RWPE2 (cell line): ENCODE measurements at regions not wholly inside any gene's neighbourhood (a gene's known extent, or its start where the extent isn't known, plus 50 kb on each side); places are given as distances from the start of the nearest gene placed in this dataset.

ENCODE experiments used
- ATAC-seq: fragments of 200-7000 bp; cut with Tn5 transposase; 3 replicates; pipeline ENCODE4 v1.9.1; 2021; ENCODE audit warnings: low read depth
- DNase-seq: peaks from one replicate; pipeline ENCODE4 v3.0.0-alpha.2; 2020; ENCODE audit warnings: low spot score
- H3K27ac ChIP-seq: fragments of 450-650 bp; 2 replicates; pipeline ENCODE4 v1.5.1; 2017; ENCODE audit warnings: mild to moderate bottlenecking; ENCODE audit not compliant: poor library complexity, severe bottlenecking
- H3K27me3 ChIP-seq: fragments of 250-450 bp; sonication (Bioruptor Pico); 2 replicates; pipeline ENCODE4 v1.5.1; 2021; ENCODE audit warnings: mild to moderate bottlenecking, moderate library complexity; ENCODE audit not compliant: insufficient read depth, poor library complexity, severe bottlenecking
- H3K36me3 ChIP-seq: fragments of 250-450 bp; sonication (Bioruptor Pico); 2 replicates; pipeline ENCODE4 v1.5.1; 2020; ENCODE audit warnings: low read depth, mild to moderate bottlenecking, moderate library complexity
- H3K4me1 ChIP-seq: fragments of 250-450 bp; sonication (Bioruptor Pico); 2 replicates; pipeline ENCODE4 v1.5.1; 2021; ENCODE audit warnings: mild to moderate bottlenecking, moderate library complexity; ENCODE audit not compliant: insufficient read depth, poor library complexity, severe bottlenecking
- H3K4me3 ChIP-seq: fragments of 250-450 bp; sonication (Bioruptor Pico); 2 replicates; pipeline ENCODE4 v1.5.1; 2021; ENCODE audit warnings: mild to moderate bottlenecking, moderate library complexity; ENCODE audit not compliant: severe bottlenecking
- H3K9me3 ChIP-seq: fragments of 250-450 bp; sonication (Bioruptor Pico); 2 replicates; pipeline ENCODE4 v1.5.1; 2021; ENCODE audit warnings: mild to moderate bottlenecking, moderate library complexity; ENCODE audit not compliant: severe bottlenecking
- CTCF ChIP-seq: fragments of 450-650 bp; IDR thresholded peaks from one replicate; pipeline ENCODE4 v1.5.1; 2017; ENCODE audit warnings: mild to moderate bottlenecking, moderate library complexity; ENCODE audit not compliant: poor library complexity, severe bottlenecking

- Histone ChIP-seq H3K4me3 (no peak overlapping the region), H3K27ac (peak overlapping the region; percentile 66), H3K9me3 (no peaks in the 10 kb centered on the region), H3K27me3 (no peaks in the 10 kb centered on the region), H3K4me1 (peaks cover 16% of the 10 kb centered on the region), H3K36me3 (no peaks in the 10 kb centered on the region)
- DNase-seq: no peak
- TF ChIP-seq CTCF: no peak
- peak; percentile 92 for ATAC-seq
Observed at GRCh38 chr2:150681120-150681804, 193.8 kb upstream of the RND3 start.

- Histone ChIP-seq H3K9me3 (no peaks in the 10 kb centered on the region), H3K4me3 (no peak overlapping the region), H3K4me1 (peaks cover 13% of the 10 kb centered on the region), H3K27me3 (no peaks in the 10 kb centered on the region), H3K27ac (no peak overlapping the region), H3K36me3 (no peaks in the 10 kb centered on the region)
- no peak for TF ChIP-seq CTCF
- ATAC-seq (no peak), DNase-seq (no peak)
Observed at GRCh38 chr2:150679456-150680120, 192.1 kb upstream of the RND3 start.

GRCh38 chr2:150677551-150677950 is 190.1 kb upstream of the RND3 start:
- no peaks in the 10 kb centered on the region for H3K27me3 ChIP-seq
- H3K9me3 ChIP-seq: no peaks in the 10 kb centered on the region
- no peak for ATAC-seq
- H3K36me3 ChIP-seq: no peaks in the 10 kb centered on the region
- H3K4me1 ChIP-seq: peaks cover 13% of the 10 kb centered on the region
- no peak overlapping the region for H3K27ac ChIP-seq
- no peak overlapping the region for H3K4me3 ChIP-seq
- no peak for TF ChIP-seq CTCF
- DNase-seq: no peak

GRCh38 chr2:150676747-150677383 is 189.4 kb upstream of the RND3 start:
- H3K4me1 ChIP-seq: peaks cover 10% of the 10 kb centered on the region
- DNase-seq (no peak), ATAC-seq (no peak)
- H3K9me3 ChIP-seq: no peaks in the 10 kb centered on the region
- TF ChIP-seq CTCF: no peak
- H3K36me3 ChIP-seq: no peaks in the 10 kb centered on the region
- no peaks in the 10 kb centered on the region for H3K27me3 ChIP-seq
- H3K27ac ChIP-seq: no peak overlapping the region
- H3K4me3 ChIP-seq: no peak overlapping the region

GRCh38 chr2:150675807-150676206 is 188.3 kb upstream of the RND3 start:
- H3K27me3 ChIP-seq: no peaks in the 10 kb centered on the region
- ATAC-seq (no peak), DNase-seq (no peak)
- peaks cover under 1% of the 10 kb centered on the region for H3K4me1 ChIP-seq
- TF ChIP-seq CTCF: no peak
- H3K9me3 ChIP-seq: no peaks in the 10 kb centered on the region
- no peaks in the 10 kb centered on the region for H3K36me3 ChIP-seq
- H3K27ac ChIP-seq: no peak overlapping the region
- H3K4me3 ChIP-seq: no peak overlapping the region
